HG03575 (cell line): ENCODE measurements at regions not wholly inside any gene's neighbourhood (a gene's known extent, or its start where the extent isn't known, plus 50 kb on each side); places are given as distances from the start of the nearest gene placed in this dataset.

Experiments
- ATAC-seq: cut with Tn5 transposase; IDR thresholded peaks from one replicate; pipeline ENCODE4 v1.9.1; 2021; ENCODE audit not compliant: unreplicated experiment, insufficient number of reproducible peaks, low FRiP score; ENCODE audit errors: extremely low read depth

DNA sequence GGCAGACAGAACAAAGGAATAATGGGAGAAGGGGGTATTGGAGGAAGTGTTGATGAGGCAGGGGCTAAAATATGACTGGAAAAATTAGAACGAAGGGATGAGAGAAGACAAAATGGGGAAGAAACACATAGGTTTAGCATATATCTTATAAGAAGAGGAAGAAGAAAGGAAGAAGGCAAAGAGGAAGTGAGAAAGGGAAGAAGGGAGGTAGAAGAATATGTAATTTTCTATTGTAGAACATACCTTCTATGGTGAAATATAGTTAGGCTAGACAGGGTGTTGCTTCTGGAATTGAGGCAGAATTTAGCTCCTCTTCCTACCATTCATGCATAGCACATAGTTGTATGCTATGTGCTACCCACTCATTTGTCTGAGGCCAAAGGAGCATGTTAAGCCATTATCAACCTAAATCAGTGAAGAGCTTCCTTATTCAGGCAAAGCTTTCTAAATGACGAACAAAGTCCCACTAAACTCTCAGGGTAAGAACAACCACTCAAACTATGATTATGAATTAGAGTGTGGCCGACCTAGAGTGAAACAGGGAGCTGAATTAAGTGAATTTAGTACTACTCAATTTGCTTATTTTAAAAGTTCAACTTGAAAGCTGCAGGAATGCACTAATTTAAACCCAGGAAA lies 180.9 kb upstream of the GALNT5 start:
- no peak for ATAC-seq

DNA sequence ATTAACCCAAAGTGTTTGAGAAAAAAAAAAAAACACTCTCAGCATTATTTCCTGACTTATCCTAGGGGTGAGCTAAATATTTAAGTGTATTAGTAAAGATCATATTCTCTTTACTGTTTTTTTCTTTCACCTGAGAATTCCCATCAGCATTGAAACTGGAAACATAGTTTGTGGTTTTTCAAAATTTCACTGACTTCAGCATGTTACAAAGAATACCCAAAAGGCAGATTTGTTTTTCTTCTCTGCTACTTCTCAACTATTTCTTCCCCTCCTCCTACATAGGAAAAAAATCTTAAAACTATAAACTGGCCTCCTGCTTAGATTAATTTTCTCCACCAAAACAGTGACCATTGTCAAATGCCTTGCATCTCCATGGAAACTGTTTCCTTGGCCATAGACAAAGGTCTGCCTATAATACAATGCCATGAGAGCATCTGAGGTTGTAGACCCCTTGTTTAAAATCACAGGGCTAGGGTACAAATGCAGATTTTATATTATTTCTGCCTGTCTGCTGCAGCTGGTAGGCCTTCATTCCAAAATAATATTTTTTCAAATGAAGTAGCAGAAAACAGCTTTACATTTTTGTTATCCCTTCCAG lies 179.7 kb upstream of the GALNT5 start:
- ATAC-seq: no peak

DNA sequence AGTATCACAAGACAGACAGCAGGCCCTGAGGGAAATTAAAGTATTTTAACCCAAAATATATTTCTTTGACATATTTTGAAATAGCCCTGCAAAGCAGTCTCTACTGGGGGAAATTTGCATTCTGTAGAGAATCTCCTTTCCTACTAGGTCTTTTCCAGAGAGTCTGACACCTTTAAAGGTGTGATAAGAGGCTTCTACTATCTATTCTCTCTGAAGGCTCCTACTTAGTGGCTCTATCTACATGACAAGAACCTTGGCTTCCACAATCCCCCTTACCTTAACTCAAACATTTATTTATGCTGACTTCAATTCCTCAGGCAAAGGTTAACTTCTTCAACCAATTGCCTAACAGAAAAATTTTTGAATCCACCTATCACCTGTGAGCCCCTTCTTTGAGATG lies 174.6 kb upstream of the GALNT5 start:
- ATAC-seq: no peak

DNA sequence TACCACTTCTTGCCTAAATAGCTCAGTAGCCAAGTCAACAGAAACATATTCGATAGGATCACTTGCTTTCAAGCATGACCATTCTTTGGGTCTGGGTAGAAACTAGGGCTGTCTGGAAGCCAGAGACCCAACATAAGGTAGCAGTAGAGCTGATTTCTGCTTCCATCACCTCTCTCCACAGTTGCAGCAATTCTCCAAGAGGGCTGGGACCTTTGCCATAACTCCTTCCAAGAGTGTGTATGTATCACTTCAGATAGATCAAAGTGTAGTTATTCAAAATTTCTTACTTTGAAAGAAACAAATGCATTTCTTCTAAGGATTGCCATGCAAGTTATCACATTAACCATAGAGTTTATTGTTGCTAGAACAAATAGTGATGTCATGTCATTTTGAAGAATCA lies 172.0 kb upstream of the GALNT5 start:
- ATAC-seq: no peak

DNA sequence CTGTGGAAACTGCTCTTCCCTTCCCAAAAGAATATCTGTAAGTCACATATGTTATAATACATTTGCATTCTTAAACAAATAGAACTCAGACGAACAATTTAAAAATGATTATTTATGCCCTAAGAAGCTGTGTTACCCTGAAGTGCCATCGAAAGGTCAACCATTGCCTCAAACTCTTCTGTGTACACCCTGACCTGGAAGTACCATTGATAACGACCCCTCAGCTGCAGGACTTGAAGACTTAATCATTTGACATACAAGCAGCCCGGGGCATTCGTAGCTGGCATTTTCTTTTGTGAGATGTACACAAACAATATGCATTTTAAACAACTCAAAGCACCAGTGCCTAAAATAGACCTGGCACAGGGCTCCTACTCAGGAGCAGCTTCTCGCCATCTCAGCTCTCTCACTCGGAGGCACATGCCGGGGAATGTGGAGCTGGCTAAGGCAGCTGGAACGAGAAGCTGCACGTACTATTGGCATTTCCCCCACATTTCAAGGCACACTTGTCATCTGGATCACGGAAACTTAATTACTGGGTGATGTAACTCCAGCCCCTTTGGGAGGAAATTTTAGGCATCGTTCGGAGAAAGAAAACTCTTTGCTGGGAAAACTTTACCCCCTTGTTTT lies 170.0 kb upstream of the GALNT5 start:
- ATAC-seq: no peak

DNA sequence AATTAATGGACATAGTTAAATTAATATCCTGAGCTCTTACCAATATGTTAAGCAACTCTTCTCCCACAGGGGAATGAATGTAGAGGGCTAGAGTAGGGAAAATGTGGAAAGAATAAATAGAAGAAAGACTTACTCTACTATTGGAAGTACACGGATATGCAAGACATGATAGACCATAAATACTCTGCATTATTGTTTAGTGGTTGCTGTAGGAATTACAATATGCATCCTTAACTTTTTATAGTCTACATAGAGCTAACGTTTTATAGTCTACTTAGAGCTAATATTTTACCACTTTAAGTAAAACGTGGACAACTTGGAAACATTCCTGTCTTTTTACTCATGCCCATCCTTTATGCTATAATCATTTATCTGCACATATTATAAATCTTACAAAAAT lies 163.8 kb upstream of the GALNT5 start:
- ATAC-seq: no peak

DNA sequence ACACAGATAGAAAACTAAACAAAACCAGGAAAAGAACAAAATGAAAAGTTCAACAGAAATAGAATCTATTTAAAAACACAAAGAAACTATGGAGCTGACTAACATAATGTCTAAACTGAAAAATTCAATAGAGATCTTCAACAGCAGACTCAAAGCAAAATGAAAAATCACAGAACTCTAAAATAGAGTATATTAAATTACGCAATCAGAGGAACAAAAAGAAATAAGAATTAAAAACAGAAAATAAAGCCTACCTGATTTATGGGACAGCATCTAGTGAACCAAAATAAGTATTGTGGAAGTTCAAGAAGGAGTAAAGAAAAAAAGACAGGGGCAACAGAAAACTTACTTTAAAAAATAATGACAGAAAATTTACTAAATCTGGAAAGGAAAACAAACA lies 152.1 kb upstream of the GALNT5 start:
- no peak for ATAC-seq

DNA sequence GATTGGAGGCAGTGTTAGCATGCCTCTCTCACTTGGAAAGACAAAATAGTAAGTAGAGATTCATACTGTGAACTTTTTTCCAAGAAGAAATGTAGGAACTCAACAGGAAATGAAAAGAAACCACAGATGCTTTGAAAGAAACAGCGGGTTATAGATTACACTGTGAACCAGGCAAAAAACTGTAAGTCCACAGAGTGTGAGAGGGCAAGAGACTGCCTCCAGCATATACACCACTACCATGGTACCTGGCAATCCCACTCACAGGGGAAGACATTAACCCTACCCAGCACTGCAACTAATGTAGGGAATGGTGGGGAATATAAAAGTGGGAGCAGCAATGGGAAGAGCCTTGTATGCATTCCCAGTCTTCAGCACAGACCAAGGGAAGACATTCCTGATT lies 150.6 kb upstream of the GALNT5 start:
- no peak for ATAC-seq

DNA sequence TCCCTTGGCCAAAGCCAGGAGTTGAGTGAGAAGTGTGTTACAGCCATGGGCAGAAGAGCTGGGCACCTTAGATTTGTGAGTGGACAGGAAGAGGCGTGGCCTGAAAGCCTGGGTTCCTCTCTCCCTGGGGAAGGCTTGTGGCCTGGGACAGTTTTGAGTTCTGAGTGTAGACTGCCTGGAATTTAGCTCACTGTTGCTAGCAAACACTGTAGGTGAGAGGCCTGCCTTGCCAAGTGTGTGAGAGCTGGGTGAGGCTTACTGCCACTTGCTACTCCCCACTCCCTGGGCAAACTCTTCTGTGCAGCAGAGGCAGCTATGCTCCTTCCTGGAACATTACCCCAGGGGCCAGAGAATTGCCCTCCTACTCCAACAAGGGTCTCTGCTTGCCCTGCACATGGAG lies 150.0 kb upstream of the GALNT5 start:
- ATAC-seq: no peak

DNA sequence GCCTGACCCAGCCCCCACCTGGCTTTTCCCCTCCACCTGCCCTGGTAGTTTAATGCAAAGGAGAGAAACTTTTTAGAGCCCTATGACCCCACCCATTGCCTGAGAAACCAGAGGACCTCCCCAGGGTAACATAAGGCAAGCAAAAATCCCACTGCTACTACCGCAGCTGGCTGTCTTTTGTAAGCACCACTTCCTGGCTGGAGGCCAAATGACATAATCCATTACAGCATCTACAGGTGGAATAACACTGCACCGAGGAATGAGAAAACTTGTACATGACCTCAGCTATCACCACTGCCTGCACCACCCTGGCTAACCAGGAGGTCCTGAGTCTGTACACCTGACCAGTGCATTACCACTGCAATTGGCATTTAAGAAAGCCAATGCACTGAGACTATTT lies 149.6 kb upstream of the GALNT5 start:
- no peak for ATAC-seq

DNA sequence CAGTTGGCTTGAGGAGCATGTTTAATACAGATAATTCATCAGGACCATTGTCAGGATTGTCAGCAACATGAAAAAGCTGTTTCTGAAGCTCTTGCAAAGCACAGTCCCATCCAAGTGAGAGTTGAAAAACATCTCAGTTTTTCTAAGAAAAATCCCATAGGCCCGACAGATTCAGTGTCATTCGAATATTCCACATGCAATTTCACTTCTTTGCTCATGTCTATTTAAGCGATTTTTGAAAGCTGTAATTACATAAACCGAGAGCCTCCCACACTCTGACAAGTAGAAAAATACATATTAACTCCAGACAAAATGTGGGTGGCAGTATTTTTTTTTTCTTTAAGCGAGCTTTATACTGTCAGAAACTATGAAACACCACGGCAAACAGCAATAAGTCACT lies 134.7 kb upstream of the GALNT5 start:
- no peak for ATAC-seq

DNA sequence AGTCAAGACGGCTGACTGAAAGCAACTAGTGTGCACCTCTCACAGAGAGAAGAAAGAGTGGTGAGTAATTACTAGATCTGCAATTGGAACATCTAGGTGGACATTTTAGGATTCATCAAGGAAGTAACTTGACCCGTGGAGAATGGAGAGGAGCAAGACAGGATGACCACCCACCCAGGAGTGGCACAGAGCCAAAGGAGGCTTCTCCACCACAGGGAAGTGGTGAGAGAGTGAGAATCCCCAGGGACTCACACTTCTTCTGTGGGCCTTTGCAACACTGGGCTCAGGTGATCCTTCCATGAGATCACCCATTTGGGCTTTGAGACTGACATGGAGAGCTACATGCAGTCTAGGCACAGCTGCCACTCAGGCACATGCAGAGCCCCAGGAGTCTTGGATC lies 132.8 kb upstream of the GALNT5 start:
- no peak for ATAC-seq

DNA sequence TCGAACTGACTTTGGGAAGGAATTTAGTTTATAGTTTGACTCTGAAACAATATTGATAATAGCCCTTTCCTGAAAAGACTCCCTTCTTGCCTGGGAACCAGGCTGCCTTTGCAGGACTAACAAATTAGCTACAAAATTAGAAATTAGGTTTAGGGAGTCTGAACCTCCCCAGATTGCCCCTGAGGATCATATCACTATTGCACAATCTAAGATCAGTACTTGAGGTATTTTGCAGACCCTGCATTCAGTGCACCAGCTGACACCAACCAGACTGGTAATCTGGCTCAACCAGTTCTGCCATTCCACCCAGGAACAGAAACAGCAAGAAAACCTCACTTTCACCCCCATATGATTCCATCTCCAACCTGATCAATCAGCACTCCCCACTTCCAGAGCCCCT lies 131.8 kb upstream of the GALNT5 start:
- no peak for ATAC-seq

DNA sequence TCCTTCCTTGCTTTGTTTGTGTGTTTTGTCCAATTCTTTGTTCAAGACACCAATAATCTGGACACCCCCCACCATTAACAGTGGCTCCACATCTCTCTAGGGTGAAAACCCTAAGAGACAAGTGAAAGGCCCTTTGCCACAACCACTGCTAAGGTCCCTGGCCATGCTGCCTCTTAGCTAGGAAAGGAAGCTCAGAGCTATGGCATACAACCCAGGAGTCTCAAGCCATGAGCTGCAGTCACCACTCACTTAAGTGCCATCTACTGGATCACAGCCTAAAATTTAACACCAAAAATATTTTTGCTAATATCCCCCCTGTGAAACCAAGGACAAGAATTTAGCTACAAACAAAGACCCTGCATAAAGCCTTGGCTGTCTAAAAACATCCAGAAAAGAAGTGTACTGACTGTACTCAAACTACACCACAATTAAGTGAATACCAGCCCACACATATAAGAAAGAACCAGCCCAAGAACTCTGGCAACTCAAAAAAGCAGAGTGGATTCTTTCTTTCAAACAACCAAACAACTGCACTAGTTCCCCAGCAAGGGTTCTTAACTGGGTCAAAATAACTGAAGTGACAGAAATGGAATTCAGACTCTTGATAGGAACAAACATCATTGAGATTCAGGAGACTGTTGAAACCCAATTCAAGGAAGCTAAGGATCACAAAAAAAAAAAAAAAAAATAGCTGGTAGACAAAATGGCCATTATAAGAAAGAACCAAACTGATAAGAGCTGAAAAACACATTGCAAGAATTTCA lies 130.1 kb upstream of the GALNT5 start:
- ATAC-seq: no peak

DNA sequence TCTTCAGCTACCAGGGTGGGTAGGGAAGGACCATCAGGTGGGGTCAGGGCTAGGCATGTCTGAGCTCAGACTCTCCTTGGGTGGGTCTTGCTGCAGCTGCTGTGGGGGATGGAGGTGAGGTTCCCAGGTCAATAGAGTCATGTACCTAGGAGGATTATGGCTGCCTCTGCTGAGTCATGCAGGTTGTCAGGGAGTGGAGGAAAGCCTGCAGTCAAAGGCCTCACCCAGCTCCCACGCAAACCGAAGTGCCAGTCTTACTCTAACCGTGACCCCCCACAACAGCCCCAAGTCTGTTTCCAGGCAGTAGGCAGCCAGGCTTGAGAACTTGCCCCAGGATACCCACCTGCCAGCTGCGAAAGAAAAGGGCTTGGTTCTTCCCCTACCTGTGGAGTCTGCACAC lies 113.6 kb upstream of the GALNT5 start:
- ATAC-seq: no peak

DNA sequence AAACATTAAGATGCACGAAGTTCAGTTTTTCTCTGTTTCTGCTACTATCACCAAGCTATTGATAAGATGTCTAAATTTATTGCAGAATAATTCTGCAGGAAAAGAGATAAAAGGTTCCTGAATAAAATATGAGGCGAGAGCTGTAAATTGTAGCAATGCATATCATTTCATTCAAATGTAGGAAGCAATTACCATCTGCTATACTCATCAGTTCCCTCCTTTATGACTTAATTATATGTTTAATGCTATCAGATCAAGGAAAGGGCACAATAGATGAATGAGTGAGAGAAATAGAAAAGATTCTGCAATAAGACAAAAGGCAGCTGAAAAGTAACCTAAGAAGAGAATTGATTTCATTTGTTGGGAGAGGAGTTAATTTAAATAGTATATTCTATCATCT lies 108.2 kb upstream of the GALNT5 start:
- ATAC-seq: no peak

DNA sequence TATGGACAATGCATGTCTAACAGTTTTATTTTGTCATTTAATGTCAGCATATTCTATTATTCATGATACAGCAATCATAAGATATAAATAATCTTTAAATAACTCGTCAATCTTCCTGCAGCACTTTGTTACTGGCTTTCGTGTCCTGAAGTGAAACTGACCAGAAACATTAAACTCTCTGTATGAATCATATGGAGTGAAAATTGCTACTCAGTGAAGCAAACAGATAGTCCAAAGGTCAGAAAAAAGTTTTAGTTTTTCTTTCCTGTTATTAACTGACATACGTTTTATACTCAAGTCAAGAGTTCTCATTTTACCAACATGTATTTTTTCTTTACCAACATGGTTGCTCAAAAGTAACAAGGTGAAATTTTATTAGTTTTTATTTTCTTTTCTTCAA lies 106.8 kb upstream of the GALNT5 start:
- peak; percentile 94 for ATAC-seq

DNA sequence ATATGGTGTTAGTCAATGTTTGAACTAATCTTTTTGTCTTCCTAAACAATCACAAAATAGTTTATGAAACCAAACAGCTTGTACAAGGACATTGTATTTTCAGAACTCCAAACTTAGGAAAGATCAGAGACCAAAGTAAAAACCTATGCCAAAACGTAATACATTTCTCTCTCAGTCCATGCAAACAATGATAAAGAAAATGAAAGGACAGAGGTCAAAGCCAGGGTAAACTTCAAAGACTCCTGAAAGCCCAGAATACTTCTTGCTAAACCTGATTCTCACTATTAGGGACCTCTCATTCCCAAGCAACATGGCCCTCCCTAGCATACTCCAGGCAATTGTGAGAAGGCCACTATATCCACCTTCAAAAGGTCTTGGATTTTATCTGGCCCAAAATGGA lies 105.1 kb upstream of the GALNT5 start:
- ATAC-seq: no peak

DNA sequence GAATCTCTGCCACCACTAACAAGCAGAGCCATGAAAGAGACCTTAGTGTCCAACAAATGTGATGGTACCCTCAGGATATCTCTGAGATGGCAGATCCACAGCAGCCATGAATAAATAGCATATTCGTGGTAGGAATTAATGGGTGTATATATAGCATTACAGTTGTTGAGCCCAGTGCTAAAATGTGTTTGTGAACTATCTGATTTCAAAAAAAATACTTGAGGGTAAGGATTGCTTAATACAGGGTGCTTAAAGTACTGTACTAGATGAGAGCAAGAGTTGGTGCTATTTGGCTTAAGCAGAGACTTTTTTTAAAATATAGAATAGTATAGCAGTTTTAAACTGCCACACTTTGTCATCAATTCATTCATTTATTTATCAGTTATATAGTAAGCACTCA lies 101.5 kb upstream of the GALNT5 start:
- ATAC-seq: no peak

DNA sequence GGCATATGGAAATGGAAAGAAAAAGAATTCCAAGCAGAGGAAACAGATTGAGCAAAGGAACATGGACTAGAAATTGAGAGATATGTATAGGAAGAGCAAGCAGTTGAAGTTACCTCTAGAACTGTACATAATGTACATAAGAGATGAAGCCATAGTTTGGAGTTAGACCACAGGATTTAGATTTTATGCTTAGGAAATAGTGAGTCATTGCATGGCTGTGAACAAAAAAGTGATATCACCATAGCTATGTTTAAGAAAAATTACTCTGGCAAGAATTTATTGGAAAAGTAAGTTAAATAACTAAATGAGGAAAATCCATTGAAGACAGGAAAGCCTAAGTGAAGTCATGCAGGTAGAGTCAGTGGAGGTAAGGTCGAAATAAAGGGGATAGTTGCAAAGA lies 99.4 kb upstream of the GALNT5 start:
- ATAC-seq: no peak
